Right ventricle myocardium inferior (tissue), 1 donor: ENCODE measurements at regions not wholly inside any gene's neighbourhood (a gene's known extent, or its start where the extent isn't known, plus 50 kb on each side); places are given as distances from the start of the nearest gene placed in this dataset.
A peak's percentile ranks its signal among the peaks of the same experiment; 100 is the strongest.
"Not testable (repeated sequence)": the region's sequence is repeated elsewhere in the genome, so short reads cannot be mapped to it uniquely, and the experiment has no call there.

Experiments used
- ATAC-seq: fragments of 200-7000 bp; cut with Tn5 transposase; one replicate; pipeline ENCODE4 v1.9.1; 2020; ENCODE audit warnings: mild to moderate bottlenecking, moderate library complexity
- DNase-seq: peaks from one replicate; pipeline ENCODE4 v3.0.0; 2021; ENCODE audit errors: missing footprints
- intact Hi-C: fragments of 100-400 bp; cut with DNase I; formaldehyde crosslinking; loops from one replicate; pipeline ENCODE4 v1.11.0; 2022
- donor health status: DM: no; HTN: yes; CAD: no; lungs with severe emphysema.

- intact Hi-C loops, DNase-seq, ATAC-seq: not testable (repeated sequence)
These were observed 153.2 kb upstream of the NBPF19 start for GRCh38 chr1:149321732-149322016.

DNA sequence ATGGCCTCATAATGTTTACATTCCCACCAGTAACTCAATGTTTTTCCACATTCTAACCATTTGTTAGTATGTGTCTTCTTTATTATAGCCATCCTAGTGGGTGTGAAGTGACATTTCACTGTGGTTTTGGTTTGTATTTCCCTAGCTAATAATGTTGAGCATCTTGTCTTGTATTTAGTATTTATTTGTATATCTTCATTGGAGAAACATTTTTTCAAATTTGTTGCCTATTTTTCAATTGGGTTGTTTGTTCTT is 144.8 kb upstream of the NBPF19 start:
- ATAC-seq, intact Hi-C loops, DNase-seq: not testable (repeated sequence)

GRCh38 chr1:149336082-149336481 is 138.8 kb upstream of the NBPF19 start:
- ATAC-seq, DNase-seq, intact Hi-C loops: not testable (repeated sequence)

- DNase-seq, intact Hi-C loops: not testable (repeated sequence)
- ATAC-seq = peak; percentile 72
These were observed 136.6 kb upstream of the NBPF19 start for GRCh38 chr1:149338221-149338691.

- DNase-seq, ATAC-seq, intact Hi-C loops: not testable (repeated sequence)
These were observed 136.1 kb upstream of the NBPF19 start for GRCh38 chr1:149338698-149339097.

- intact Hi-C loops, DNase-seq, ATAC-seq: not testable (repeated sequence)
These were observed 125.4 kb upstream of the NBPF19 start for GRCh38 chr1:149349448-149349847.

- ATAC-seq, intact Hi-C loops, DNase-seq: not testable (repeated sequence)
These were observed 122.6 kb upstream of the NBPF19 start for GRCh38 chr1:149352205-149352604.

DNA sequence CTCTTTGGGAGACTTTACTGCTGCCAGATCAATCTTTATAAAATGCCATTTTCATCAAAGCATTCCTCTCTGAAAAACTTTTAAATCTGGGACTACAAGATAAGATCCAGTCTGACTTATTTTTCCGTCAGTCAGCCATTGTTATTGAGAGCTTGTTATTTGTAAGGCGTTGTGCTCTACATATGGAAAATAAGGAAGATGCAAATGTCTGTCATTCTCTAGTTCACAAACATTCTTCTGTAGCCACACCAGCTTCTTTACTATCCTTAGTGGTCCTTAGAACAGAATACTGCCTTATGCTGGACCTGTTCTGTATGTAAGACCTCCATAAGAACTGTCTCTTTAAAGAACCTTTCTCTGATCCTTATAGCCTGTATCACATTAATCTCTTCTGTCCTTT is 120.3 kb upstream of the NBPF19 start:
- intact Hi-C loops, ATAC-seq, DNase-seq: not testable (repeated sequence)

DNA sequence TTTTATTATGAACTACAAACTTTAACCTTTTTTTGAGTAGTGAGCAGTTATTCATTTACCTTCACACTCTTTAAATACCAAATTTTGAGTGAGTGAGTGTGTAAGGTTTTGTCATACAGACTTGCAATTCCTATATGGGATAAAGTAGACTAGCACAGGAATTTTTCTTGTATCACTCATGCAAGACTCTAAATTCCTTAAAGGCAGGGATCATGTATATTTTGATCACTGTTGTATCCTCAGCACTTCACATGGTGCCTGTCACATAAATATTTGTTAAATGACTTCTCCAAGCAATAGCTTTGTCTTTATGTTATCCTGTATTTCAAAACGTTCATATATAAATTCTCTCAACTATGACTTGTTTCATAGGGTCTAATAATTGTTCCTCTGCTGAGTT is 119.1 kb upstream of the NBPF19 start:
- intact Hi-C loops, DNase-seq, ATAC-seq: not testable (repeated sequence)

DNA sequence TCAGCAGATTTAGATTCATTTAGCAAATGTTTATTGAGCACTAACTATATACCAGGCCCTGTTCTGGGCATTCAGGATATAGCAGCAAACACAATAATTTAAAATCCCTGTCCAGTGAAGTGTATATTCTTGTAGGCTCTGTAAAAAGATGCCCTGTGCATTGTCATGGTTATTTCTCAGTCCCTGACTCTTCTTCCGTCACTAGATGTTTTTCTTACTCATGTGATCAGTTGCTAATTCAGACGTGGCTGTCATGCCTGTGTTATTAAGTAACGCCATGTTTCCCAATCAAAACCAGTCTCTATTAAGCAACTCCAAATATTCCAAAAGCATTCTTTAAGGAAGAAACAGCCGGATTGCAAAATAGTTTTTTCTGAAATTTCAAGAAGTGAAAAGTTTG is 118.7 kb upstream of the NBPF19 start:
- intact Hi-C loops = not testable (repeated sequence)

GRCh38 chr1:149360351-149360750 is 114.5 kb upstream of the NBPF19 start:
- ATAC-seq, DNase-seq, intact Hi-C loops: not testable (repeated sequence)

More for the DNA sequence above, 118.7 kb upstream of the NBPF19 start:
- not testable (repeated sequence) for DNase-seq
- peak; percentile 62 for ATAC-seq

GRCh38 chr1:149361310-149361709 is 113.5 kb upstream of the NBPF19 start:
- intact Hi-C loops, DNase-seq, ATAC-seq: not testable (repeated sequence)

DNA sequence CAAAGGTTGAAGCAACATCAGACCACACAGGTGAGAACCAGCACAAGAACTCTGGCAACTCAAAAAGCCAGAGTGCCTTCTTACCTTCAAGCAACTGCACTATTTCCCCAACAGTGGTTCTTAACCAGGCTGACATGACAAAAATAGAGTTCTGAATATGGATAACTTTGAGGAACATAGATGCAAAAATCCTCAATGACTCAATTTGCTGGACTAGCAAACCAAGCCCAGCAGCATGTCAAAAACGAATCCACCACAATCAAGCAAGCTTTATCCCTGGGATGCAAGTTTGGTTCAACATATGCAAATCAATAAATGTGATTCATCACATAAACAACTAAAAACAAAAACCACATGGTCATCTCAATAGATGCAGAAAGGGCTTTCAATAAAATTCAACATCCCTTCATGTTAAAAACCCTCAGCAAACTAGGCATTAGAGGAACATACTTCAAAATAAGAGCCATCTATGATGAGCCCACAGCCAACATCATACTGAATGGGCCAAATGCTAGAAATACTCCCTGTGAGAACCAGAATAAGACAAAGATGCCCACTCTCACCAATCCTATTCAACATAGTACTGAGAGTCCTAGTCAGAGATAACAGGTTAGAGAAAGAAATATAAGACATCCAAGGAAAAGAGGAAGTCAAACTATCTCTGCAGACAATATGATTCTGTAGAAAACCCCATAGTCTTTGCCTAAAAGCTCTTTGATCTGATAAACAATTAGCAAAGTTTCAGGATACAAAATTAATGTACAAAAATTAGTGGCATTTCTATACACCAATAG is 110.5 kb upstream of the NBPF19 start:
- ATAC-seq, DNase-seq, intact Hi-C loops: not testable (repeated sequence)

GRCh38 chr1:149366402-149366801 is 108.4 kb upstream of the NBPF19 start:
- intact Hi-C loops, DNase-seq, ATAC-seq: not testable (repeated sequence)

DNA sequence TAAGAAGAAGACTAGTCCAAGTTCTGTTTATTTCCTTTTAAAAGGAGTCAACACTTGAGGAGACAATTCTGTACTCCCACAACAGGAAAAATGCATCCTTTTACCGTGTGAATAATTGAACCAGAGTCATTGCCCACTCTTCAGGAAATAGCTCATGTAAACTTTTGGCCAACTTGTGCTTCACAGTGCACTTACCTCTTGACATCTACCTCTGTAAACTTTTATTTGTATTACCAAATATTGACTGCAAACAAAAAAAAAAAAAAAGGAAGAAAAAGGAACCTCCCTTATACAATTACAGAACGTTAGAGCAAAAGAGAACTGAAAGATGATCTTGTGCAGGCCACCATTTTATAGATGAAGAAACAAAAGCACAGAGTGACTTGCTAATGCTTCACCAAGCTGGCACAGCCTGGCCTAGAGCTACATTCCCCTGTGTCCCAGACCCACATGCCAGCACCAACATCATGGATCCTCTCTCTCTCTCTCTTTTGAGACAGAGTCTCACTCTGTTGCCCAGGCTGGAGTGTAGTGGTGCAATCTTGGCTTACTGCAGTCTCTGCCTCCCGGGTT is 107.3 kb upstream of the NBPF19 start:
- DNase-seq, intact Hi-C loops, ATAC-seq: not testable (repeated sequence)

DNA sequence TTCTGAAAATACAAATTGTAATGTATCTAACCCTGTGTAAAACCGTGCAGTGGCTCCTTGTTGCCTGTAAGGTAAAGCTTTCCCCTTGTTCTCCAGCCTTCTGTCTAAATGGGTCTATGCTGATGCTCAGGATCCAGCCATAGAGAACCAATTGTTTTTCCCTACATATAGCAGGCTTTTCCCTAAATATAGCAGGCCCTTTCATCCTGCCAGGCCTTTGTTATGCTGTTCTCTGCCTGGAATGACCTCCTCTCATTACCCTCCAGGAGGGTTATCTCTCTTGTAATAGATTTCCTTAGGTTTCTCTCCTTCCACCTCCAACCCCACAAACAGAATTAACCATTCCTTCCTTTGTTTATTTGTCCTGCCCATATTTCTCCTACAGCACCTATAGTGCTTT is 106.5 kb upstream of the NBPF19 start:
- DNase-seq, ATAC-seq, intact Hi-C loops: not testable (repeated sequence)

- ATAC-seq, DNase-seq, intact Hi-C loops: not testable (repeated sequence)
These were observed 105.8 kb upstream of the NBPF19 start for GRCh38 chr1:149369081-149369480.

GRCh38 chr1:149371955-149372354 is 102.9 kb upstream of the NBPF19 start:
- intact Hi-C loops, DNase-seq, ATAC-seq: not testable (repeated sequence)

DNA sequence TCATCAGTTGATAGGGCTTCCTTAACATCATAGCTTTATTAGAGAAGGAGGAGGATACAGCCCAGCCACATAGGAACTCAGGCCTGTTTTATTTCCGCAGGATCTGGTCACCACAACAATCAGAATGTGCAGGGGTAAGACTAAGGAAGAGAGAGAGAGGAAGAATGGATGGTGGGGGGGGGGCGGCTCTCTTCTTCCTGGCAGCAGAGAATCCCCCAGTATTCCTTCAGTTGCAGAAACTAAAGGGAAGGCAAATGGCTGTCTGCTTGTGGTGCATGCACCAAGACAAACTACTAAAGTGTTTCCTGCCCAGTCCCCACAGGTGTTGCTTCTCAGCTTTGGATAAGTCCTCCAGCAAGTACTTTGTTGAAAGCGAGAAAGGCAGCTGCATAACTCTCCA is 96.4 kb upstream of the NBPF19 start:
- DNase-seq, ATAC-seq, intact Hi-C loops: not testable (repeated sequence)
